PFSK-1 (cell line): ENCODE measurements at regions not wholly inside any gene's neighbourhood (a gene's known extent, or its start where the extent isn't known, plus 50 kb on each side); places are given as distances from the start of the nearest gene placed in this dataset.

Source experiments
- FOXP2 ChIP-seq: optimal IDR thresholded peaks from 2 replicates; pipeline ENCODE3; 2011; ENCODE audit warnings: borderline replicate concordance, control low read depth, inconsistent platforms; ENCODE audit not compliant: insufficient read depth; ENCODE audit errors: extremely low read length, extremely low read depth
- POLR2AphosphoS5 ChIP-seq: IDR thresholded peaks from 2 replicates; pipeline ENCODE4 v1.6.1; 2012; ENCODE audit warnings: low read depth, mild to moderate bottlenecking, control low read depth, low read length, moderate library complexity
- SIN3A ChIP-seq: IDR thresholded peaks from 2 replicates; pipeline ENCODE4 v1.6.1; 2012; ENCODE audit warnings: mild to moderate bottlenecking, low read length, moderate library complexity, borderline replicate concordance; ENCODE audit not compliant: insufficient read depth
- TAF1 ChIP-seq: IDR thresholded peaks from 2 replicates; pipeline ENCODE4 v1.6.1; 2012; ENCODE audit warnings: low read length, control low read depth, borderline replicate concordance; ENCODE audit not compliant: insufficient read depth
- TF ChIP-seq, protein P1 (sequence below), 2 experiments: IDR thresholded peaks; 2 replicates each; pipeline versions ENCODE4 v1.6.1 to v1.8.0; 2011 to 2012; ENCODE audit warnings: low read depth in 2 of 2, low read length in 2 of 2, control low read depth in 1 of 2, inconsistent platforms in 1 of 2, mild to moderate bottlenecking in 1 of 2, moderate library complexity in 1 of 2; ENCODE audit not compliant: insufficient read depth in 1 of 2

DNA sequence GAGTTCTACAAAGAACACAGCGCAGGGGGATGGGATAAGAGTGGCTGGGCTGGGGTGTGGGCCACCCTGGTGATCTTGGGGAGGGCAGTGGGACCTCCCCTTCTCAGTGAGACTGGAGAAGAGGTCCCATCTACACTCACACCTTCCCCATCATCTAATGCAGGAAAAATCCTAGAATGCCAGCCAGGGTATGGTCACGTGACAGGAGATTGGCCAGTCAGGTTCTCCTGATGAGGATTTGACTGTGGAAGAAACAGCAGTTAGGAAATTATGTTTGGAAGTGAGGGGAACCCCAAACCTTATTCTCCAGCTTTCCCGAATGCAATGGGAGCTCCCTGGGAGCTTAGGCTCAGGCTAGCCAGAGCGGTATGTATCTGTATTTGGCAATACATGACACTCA, 158.8 kb upstream of the GRB10 start:
- TF ChIP-seq FOXP2, result no peak
- TF ChIP-seq POLR2AphosphoS5, result no peak
- TF ChIP-seq TAF1, result no peak
- no peak for TF ChIP-seq SIN3A
- TF ChIP-seq, protein P1, sequence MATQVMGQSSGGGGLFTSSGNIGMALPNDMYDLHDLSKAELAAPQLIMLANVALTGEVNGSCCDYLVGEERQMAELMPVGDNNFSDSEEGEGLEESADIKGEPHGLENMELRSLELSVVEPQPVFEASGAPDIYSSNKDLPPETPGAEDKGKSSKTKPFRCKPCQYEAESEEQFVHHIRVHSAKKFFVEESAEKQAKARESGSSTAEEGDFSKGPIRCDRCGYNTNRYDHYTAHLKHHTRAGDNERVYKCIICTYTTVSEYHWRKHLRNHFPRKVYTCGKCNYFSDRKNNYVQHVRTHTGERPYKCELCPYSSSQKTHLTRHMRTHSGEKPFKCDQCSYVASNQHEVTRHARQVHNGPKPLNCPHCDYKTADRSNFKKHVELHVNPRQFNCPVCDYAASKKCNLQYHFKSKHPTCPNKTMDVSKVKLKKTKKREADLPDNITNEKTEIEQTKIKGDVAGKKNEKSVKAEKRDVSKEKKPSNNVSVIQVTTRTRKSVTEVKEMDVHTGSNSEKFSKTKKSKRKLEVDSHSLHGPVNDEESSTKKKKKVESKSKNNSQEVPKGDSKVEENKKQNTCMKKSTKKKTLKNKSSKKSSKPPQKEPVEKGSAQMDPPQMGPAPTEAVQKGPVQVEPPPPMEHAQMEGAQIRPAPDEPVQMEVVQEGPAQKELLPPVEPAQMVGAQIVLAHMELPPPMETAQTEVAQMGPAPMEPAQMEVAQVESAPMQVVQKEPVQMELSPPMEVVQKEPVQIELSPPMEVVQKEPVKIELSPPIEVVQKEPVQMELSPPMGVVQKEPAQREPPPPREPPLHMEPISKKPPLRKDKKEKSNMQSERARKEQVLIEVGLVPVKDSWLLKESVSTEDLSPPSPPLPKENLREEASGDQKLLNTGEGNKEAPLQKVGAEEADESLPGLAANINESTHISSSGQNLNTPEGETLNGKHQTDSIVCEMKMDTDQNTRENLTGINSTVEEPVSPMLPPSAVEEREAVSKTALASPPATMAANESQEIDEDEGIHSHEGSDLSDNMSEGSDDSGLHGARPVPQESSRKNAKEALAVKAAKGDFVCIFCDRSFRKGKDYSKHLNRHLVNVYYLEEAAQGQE (IDR thresholded peaks at IDR 0.05; ENCODE audit: insufficient read depth in 1 of 2, low read depth in 2 of 2, low read length in 2 of 2), result no peak

DNA sequence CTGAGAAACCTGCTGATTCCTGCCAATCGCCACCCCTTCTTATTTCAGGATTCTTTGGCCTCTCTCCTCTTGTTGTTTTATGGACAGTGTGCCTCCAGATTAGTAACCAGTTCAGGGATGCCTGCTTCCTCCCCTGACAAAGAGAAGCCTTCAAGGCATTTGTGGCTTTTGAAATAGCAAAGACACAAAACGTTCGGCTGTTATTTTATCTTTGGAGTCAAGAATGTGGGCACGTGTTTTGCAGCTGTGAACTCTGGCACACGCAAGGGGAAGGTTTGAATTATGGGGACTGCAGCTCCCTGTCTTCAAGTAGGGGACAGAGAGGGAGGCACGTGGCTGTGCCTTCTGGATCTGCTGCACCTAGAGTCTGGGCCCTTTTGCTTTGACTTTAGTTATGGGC, 157.9 kb upstream of the GRB10 start:
- TF ChIP-seq, protein P1 (IDR thresholded peaks at IDR 0.05; ENCODE audit: insufficient read depth in 1 of 2, low read depth in 2 of 2, low read length in 2 of 2), result no peak
- TF ChIP-seq FOXP2 (no peak), SIN3A (no peak)

DNA sequence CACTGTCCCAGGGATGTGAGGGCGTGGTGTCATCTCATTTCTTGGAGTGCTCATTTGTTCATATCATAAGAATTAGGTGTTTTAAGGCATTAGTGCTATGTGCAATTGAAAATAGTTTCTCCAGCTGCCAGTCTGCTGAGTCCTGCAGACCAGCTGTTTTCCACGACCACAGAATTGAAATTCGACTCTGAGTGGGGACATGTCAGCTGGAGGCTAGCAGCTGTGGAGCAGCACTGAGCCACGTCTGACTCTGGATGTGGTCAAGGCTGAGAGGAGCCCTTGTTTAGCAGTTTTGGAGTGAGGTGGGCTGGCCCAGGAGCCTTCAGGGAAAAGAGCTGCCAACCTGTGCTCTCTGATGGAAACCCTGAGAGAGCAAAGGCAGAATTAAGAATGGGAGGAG, 156.3 kb upstream of the GRB10 start:
- TF ChIP-seq TAF1, result no peak
- TF ChIP-seq, protein P1 (IDR thresholded peaks at IDR 0.05; ENCODE audit: insufficient read depth in 1 of 2, low read depth in 2 of 2, low read length in 2 of 2), result no peak
- no peak for TF ChIP-seq POLR2AphosphoS5
- no peak for TF ChIP-seq SIN3A
- no peak for TF ChIP-seq FOXP2

DNA sequence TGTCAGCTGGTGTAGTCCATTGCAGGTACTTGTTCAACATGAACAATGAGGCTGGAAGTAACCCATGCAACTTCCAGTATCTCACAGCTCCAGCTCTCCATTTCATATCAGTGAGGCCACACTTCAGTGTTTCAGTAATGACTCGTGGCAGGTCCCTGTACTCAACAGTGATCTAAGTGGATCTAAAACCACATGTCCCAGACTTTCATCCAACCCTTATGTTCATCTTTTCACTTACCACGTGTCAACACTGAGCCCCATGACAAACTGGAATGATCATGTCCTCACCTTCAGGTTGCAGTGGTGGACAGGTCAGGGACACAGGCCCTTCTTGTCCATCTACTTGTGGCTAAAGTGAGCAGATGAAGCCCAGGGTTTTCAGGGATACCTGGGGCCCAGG, 155.0 kb upstream of the GRB10 start:
- TF ChIP-seq, protein P1 (IDR thresholded peaks at IDR 0.05; ENCODE audit: insufficient read depth in 1 of 2, low read depth in 2 of 2, low read length in 2 of 2), result no peak
- no peak for TF ChIP-seq FOXP2
- no peak for TF ChIP-seq TAF1
- TF ChIP-seq POLR2AphosphoS5, result no peak
- no peak for TF ChIP-seq SIN3A

DNA sequence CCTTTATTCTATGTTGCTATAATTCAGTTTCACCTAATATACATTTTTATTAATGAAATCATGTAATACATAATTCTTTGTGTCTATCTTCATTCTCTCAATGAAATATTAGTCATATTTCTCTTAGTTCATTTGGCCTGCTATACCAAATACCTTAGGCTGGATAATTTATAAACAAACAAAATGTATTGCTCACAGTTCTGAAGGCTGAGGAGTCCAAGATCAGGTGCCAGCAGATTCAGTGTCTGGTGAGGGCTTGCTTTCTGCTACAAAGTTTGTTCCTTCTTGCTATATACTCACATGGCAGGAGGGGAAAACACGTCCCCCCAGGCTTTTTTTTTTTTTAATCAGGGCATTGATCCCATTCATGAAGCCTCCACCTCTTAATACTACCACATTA, 143.4 kb upstream of the GRB10 start:
- no peak for TF ChIP-seq FOXP2
- TF ChIP-seq, protein P1 (IDR thresholded peaks at IDR 0.05; ENCODE audit: insufficient read depth in 1 of 2, low read depth in 2 of 2, low read length in 2 of 2), result no peak
- TF ChIP-seq POLR2AphosphoS5, result no peak
- no peak for TF ChIP-seq SIN3A
- no peak for TF ChIP-seq TAF1
